ENCODE measurements at regions not wholly inside any gene's neighbourhood (a gene's known extent, or its start where the extent isn't known, plus 50 kb on each side); places are given as distances from the start of the nearest gene placed in this dataset.

- no peak for TF ChIP-seq POLR2A (IDR thresholded peaks at IDR 0.05; ENCODE audit: low read length)
- TF ChIP-seq GATA1 (IDR thresholded peaks at IDR 0.05; ENCODE audit: low read depth, low read length): no peak
Measured at GRCh38 chr2:59776726-59777008, 776.8 kb downstream of the BCL11A start.
